Testis (tissue), 2 donors: ENCODE measurements at regions not wholly inside any gene's neighbourhood (a gene's known extent, or its start where the extent isn't known, plus 50 kb on each side); places are given as distances from the start of the nearest gene placed in this dataset.
"Not testable (repeated sequence)": the region's sequence is repeated elsewhere in the genome, so short reads cannot be mapped to it uniquely, and the experiment has no call there.

ENCODE experiments used
- POLR2A ChIP-seq: fragments of 450-650 bp; IDR thresholded peaks from one replicate; pipeline ENCODE4 v1.6.1; 2017; ENCODE audit warnings: antibody characterized with exemption, mild to moderate bottlenecking, moderate library complexity
- TF ChIP-seq, protein P1 (sequence below), 3 experiments: fragments of 450-650 bp in 2 of 3; fragments of 200-600 bp in 1 of 3; sonication (generic) in 1 of 3; IDR thresholded peaks; one replicate each; pipeline ENCODE4 v1.5.1; 2016 to 2019; ENCODE audit warnings: antibody characterized with exemption in 3 of 3, mild to moderate bottlenecking in 2 of 3, moderate library complexity in 1 of 3

DNA sequence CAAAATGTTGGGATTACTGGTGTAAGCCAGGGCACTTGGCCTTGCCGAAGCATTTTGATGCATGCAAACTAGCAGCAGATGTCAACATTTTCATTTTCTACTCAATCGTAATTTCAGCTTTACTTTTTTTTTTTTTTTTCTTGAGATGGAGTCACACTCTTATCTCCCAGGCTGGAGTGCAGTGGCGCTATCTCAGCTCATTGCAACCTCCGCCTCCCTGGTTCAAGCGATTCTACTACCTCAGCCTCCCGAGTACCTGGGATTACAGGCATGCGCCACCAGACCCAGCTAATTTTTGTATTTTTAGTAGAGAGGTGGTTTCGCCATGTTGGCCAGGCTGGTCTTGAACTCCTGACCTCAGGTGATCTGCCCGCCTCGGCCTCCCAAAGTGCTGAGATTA, 373.3 kb upstream of the RGS6 start:
- TF ChIP-seq, protein P1, sequence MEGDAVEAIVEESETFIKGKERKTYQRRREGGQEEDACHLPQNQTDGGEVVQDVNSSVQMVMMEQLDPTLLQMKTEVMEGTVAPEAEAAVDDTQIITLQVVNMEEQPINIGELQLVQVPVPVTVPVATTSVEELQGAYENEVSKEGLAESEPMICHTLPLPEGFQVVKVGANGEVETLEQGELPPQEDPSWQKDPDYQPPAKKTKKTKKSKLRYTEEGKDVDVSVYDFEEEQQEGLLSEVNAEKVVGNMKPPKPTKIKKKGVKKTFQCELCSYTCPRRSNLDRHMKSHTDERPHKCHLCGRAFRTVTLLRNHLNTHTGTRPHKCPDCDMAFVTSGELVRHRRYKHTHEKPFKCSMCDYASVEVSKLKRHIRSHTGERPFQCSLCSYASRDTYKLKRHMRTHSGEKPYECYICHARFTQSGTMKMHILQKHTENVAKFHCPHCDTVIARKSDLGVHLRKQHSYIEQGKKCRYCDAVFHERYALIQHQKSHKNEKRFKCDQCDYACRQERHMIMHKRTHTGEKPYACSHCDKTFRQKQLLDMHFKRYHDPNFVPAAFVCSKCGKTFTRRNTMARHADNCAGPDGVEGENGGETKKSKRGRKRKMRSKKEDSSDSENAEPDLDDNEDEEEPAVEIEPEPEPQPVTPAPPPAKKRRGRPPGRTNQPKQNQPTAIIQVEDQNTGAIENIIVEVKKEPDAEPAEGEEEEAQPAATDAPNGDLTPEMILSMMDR (IDR thresholded peaks at IDR 0.05): not testable (repeated sequence)
- not testable (repeated sequence) for TF ChIP-seq POLR2A
